ENCODE measurements at regions not wholly inside any gene's neighbourhood (a gene's known extent, or its start where the extent isn't known, plus 50 kb on each side); places are given as distances from the start of the nearest gene placed in this dataset.

DNA sequence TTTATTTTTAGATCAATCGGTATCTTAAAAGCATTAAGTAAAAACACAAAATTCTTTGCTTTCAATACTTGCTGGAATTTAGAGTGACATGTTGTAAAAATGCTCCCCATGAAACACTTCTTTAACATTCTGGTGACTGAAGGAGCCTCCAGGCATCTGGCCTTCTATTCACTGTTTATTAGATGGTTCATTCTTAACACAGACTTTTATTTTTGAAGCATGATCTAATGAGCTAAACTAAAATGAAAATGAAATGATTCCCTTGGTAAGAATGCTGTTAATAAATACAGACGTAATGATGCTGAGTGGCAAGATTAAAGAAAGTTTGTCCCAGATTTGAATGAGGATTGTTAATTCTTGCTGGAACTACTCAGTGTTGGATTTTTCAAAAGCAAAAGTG is 698.4 kb downstream of the TENT5A start:
- no peak for TF ChIP-seq CTCF (IDR thresholded peaks at IDR 0.05)
- TF ChIP-seq POLR2A (IDR thresholded peaks at IDR 0.05) = no peak

Measured in lower leg skin (tissue), 3 donors.